Cardiac muscle cell (in vitro differentiated cells and primary cell): ENCODE measurements at regions not wholly inside any gene's neighbourhood (a gene's known extent, or its start where the extent isn't known, plus 50 kb on each side); places are given as distances from the start of the nearest gene placed in this dataset.

Source experiments
- DNase-seq, 2 donors: peaks; one replicate each; pipeline versions ENCODE4 v3.0.0 to v3.0.0-alpha.2; 2010 to 2017; ENCODE audit warnings: low read depth in 1 of 2, low spot score in 1 of 2
- H3K27ac ChIP-seq: fragments of 200-600 bp; sonication (generic); 2 replicates; pipeline ENCODE4 v1.5.1; 2016
- H3K27me3 ChIP-seq: fragments of 200-600 bp; sonication (generic); 2 replicates; pipeline ENCODE4 v1.6.0; 2016; ENCODE audit warnings: control low read depth
- H3K36me3 ChIP-seq: fragments of 200-600 bp; sonication (generic); 2 replicates; pipeline ENCODE4 v1.5.1; 2016; ENCODE audit warnings: control low read depth
- H3K4me1 ChIP-seq: fragments of 200-600 bp; sonication (generic); 2 replicates; pipeline ENCODE4 v1.8.1; 2017; ENCODE audit warnings: low read depth, mild to moderate bottlenecking, mixed run types
- H3K4me3 ChIP-seq: fragments of 200-600 bp; sonication (generic); 2 replicates; pipeline ENCODE4 v1.5.1; 2016; ENCODE audit warnings: mild to moderate bottlenecking
- H3K9me3 ChIP-seq: fragments of 200-600 bp; sonication (generic); 2 replicates; pipeline ENCODE4 v1.5.1; 2017; ENCODE audit warnings: low read depth, mild to moderate bottlenecking, control low read depth
- CTCF ChIP-seq: IDR thresholded peaks from 2 replicates; pipeline ENCODE4 v1.5.1; 2012; ENCODE audit warnings: low read depth, mild to moderate bottlenecking, low read length

DNA sequence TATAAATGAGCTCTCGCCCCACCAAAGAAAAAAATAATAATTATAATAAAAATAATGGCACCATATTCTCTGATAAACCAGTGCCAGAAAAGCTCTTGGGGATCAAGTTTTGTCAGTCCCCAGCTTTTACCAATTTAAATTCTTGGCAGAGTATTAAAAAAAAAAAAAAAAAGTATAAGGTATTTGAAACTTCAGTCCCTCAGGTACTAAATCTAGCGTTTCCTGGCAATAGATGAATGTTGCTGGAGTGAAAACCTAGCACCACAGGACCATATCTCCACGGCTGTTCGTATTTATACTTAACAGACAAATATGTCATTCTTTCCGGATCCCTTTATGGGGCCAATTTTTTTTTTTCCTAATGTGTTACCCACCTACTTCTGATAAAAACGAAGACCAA is 646.2 kb downstream of the CCDC171 start:
- no peaks in the 10 kb centered on the region for H3K4me1 ChIP-seq
- H3K4me3 ChIP-seq = no peak overlapping the region
- no peak overlapping the region for H3K27ac ChIP-seq
- H3K27me3 ChIP-seq = peaks cover 12% of the 10 kb centered on the region
- H3K36me3 ChIP-seq = no peaks in the 10 kb centered on the region
- DNase-seq = no peak
- no peak for TF ChIP-seq CTCF
- no peaks in the 10 kb centered on the region for H3K9me3 ChIP-seq

DNA sequence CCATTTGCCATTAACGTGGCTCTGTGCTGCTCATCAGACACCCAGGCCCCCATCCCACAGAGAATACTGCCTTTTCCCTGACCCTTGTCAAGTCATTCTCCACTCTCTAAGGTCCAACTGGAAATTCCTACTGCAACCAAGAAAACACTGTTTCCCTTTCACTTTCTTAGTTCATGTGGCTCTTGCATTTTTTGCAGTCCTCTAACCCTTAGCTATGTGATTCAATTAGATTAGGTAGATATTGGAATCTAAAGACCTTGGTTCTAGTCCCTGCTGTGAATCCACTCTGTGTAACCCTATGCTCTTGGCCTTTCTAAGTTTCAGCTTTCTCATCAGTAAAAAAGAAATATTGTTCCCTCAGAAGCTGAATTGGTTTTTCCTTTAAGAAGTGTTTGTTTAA is 649.4 kb downstream of the CCDC171 start:
- peaks cover 9% of the 10 kb centered on the region for H3K27me3 ChIP-seq
- no peaks in the 10 kb centered on the region for H3K36me3 ChIP-seq
- H3K27ac ChIP-seq = no peak overlapping the region
- H3K4me1 ChIP-seq = no peaks in the 10 kb centered on the region
- H3K4me3 ChIP-seq = no peak overlapping the region
- no peak for DNase-seq
- no peaks in the 10 kb centered on the region for H3K9me3 ChIP-seq
- no peak for TF ChIP-seq CTCF

DNA sequence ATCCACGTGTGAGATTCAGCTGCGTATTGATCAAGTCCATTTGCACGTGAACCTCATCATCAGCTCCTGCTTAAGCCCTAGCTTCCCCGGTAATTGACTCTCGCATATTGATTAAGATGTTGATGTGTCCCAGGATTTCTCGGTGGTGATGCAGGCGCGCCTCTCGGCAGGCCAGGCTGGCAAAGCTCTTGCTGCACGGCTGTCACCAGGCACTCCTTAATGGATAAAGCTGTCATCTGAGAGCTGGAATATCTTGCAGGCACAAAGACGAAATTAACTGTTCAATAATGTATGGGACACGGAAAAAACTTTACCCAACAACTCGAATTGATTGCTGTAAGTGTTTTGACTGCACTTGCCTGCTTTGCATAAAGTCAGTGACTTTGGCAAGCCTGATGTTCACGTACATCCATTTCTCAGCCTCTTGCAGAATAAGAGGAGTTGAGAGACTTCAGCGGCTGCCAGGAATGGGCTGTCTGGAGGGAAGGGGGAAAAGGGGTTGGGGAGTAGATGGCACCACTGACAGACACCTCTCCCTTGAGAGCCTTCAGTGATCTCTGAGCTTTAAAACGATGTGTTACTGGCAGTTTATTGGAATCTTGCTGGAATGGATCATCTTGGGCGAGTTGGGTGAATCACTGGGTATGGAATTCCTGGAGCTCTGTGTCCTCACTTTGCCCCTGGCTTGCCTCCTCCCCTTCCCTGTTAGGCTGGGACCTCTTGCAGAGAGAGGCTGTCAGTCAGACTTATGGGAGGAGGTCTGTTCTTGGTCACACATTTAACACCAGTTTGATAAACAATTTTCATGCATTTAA is 650.3 kb downstream of the CCDC171 start:
- Histone ChIP-seq H3K27ac (no peak overlapping the region), H3K4me3 (no peak overlapping the region), H3K27me3 (peaks cover 4% of the 10 kb centered on the region), H3K9me3 (no peaks in the 10 kb centered on the region), H3K36me3 (no peaks in the 10 kb centered on the region), H3K4me1 (no peaks in the 10 kb centered on the region)
- peak in 1 of 2 donors; percentile 95 for DNase-seq
- no peak for TF ChIP-seq CTCF

DNA sequence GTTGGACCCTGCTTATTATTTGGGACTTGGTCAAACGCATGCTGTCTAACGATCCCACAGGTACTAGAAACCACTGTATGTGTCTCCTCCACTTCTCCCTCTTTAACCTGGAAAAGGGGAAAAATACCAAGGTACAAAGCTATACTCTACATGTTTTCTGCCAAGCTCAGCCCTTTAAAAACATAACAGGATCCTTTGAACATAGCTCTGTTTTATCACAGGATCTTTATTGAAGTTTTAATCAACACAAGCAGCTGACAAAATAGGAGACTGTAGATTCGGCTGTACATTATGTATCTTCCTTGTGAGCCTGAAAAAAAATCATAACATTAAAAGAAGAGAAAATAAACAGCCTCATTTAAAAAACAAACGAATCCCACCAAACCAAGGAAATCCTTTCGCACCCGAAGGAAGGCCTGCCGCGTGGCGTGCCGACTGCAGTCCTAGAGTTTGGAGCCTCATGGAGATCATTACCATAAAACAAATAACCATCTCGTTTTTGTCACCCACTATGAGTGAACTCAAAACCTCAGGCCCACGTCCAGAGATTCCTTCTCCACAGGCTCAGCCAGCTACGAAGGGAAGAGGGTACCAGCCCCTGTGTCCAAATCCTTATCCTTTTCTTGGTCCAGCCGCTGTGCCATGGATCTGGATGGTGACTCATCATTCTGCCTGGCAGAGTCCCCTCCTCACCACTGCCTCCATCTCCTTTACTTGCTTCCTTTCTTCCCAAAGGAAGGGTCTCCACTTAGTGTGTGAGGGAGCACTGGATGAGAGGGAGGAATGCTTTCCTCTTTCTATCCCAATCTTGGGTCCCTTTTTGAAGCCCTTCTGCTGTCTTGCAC is 651.1 kb downstream of the CCDC171 start:
- peaks cover 4% of the 10 kb centered on the region for H3K27me3 ChIP-seq
- no peaks in the 10 kb centered on the region for H3K4me1 ChIP-seq
- no peaks in the 10 kb centered on the region for H3K9me3 ChIP-seq
- no peak for DNase-seq
- H3K4me3 ChIP-seq = no peak overlapping the region
- no peak overlapping the region for H3K27ac ChIP-seq
- H3K36me3 ChIP-seq = no peaks in the 10 kb centered on the region
- no peak for TF ChIP-seq CTCF

- no peak for DNase-seq
- no peaks in the 10 kb centered on the region for H3K4me1 ChIP-seq
- H3K4me3 ChIP-seq = no peak overlapping the region
- H3K27me3 ChIP-seq = no peaks in the 10 kb centered on the region
- no peaks in the 10 kb centered on the region for H3K36me3 ChIP-seq
- TF ChIP-seq CTCF = no peak
- no peaks in the 10 kb centered on the region for H3K9me3 ChIP-seq
- no peak overlapping the region for H3K27ac ChIP-seq
Observed at GRCh38 chr9:16205455-16205854, 652.6 kb downstream of the CCDC171 start.
